K562 (cell line): ENCODE measurements at regions not wholly inside any gene's neighbourhood (a gene's known extent, or its start where the extent isn't known, plus 50 kb on each side); places are given as distances from the start of the nearest gene placed in this dataset.

ENCODE experiments used
- ATAC-seq: fragments of 200-7000 bp; cut with Tn5 transposase; 3 replicates; pipeline ENCODE4 v1.9.1; 2020; ENCODE audit warnings: moderate library complexity
- BruUV-seq: library from RNA; stranded (reverse); fragments of 400-500 nt; replicated peaks from 2 replicates; lab custom pipeline; 2021; lab: Mats Ljungman, UMichigan
- CTCF ChIA-PET: fragments of 300-600 bp; formaldehyde crosslinking; extraction: SDS; loops from one replicate; lab custom pipeline; 2021; ENCODE audit warnings: low intra/inter-chr PET ratio; lab: Yijun Ruan, JAX
- POLR2A ChIA-PET: fragments of 300-600, 350-650 bp; sonication (Branson Sonifier 250); formaldehyde crosslinking; extraction: SDS; loops from one replicate; lab custom pipeline; 2021; ENCODE audit warnings: antibody characterized with exemption, inconsistent platforms; lab: Yijun Ruan, JAX
- DNase-seq, 4 experiments: peaks; one replicate each; pipeline versions ENCODE4 v3.0.0 to v3.0.0-alpha.2; 2011 to 2018; ENCODE audit warnings: low spot score in 3 of 4, mixed read lengths in 3 of 4; ENCODE audit errors: extremely low read depth in 1 of 4
- FAIRE-seq: peaks from 2 replicates; lab custom pipeline; 2011; peaks lifted over from hg19 to GRCh38; lab: Jason Lieb, UNC
- H2AFZ ChIP-seq: 2 replicates; pipeline ENCODE4 v1.6.0; 2011; ENCODE audit warnings: low read depth, low read length, control low read depth, inconsistent platforms
- H3K27ac ChIP-seq: fragments of 200-600 bp; 3 replicates; pipeline ENCODE4 v1.8.0; 2011; ENCODE audit warnings: low read depth, mild to moderate bottlenecking, control low read depth, inconsistent platforms, low read length, moderate library complexity, mixed read lengths; ENCODE audit errors: extremely low read depth
- H3K27me3 ChIP-seq, 2 experiments: fragments of 300-600 bp in 1 of 2; 2 replicates in 1 of 2; 3 replicates in 1 of 2; pipeline versions ENCODE4 v1.6.0 to v1.8.0; 2011; ENCODE audit warnings: inconsistent platforms in 2 of 2, low read length in 2 of 2, mild to moderate bottlenecking in 1 of 2, mixed read lengths in 1 of 2, moderate library complexity in 1 of 2; ENCODE audit not compliant: control insufficient read depth in 2 of 2, insufficient read depth in 2 of 2
- H3K36me3 ChIP-seq: fragments of 300-600 bp; 3 replicates; pipeline ENCODE4 v1.8.0; 2011; ENCODE audit warnings: mild to moderate bottlenecking, low read length, inconsistent platforms; ENCODE audit not compliant: control insufficient read depth, insufficient read depth
- H3K4me1 ChIP-seq, 2 experiments: fragments of 200-600 bp in 1 of 2; replicated peaks in 1 of 2; 2 replicates in 1 of 2; 3 replicates in 1 of 2; pipeline versions ENCODE4 v1.5.1 to v1.8.0; 2011; ENCODE audit warnings: inconsistent platforms in 2 of 2, low read length in 2 of 2, mild to moderate bottlenecking in 1 of 2, mixed read lengths in 1 of 2, moderate library complexity in 1 of 2; ENCODE audit not compliant: control insufficient read depth in 2 of 2, insufficient read depth in 2 of 2
- H3K4me2 ChIP-seq: 2 replicates; pipeline ENCODE4 v1.6.1; 2011; ENCODE audit warnings: low read length, control low read depth, inconsistent platforms, mixed read lengths; ENCODE audit not compliant: insufficient read depth
- H3K4me3 ChIP-seq: fragments of 200-600 bp; sonication (generic), shearing (Covaris generic); 2 replicates; pipeline ENCODE4 v1.5.1; 2016; ENCODE audit warnings: control low read depth, inconsistent platforms
- H3K79me2 ChIP-seq: fragments of 200-600 bp; 3 replicates; pipeline ENCODE4 v1.8.0; 2011; ENCODE audit warnings: low read length, inconsistent platforms; ENCODE audit not compliant: control insufficient read depth, insufficient read depth
- H3K9ac ChIP-seq, 2 experiments: 2 replicates each; pipeline versions ENCODE4 v1.6.0 to v1.6.1; 2011; ENCODE audit warnings: low read depth in 2 of 2, low read length in 2 of 2, control low read depth in 1 of 2, inconsistent platforms in 1 of 2, mild to moderate bottlenecking in 1 of 2, mixed read lengths in 1 of 2; ENCODE audit not compliant: insufficient read depth in 1 of 2
- H3K9me1 ChIP-seq: one replicate; pipeline ENCODE4 v1.6.0; 2011; ENCODE audit warnings: inconsistent platforms, mild to moderate bottlenecking, low read length, moderate library complexity; ENCODE audit not compliant: control insufficient read depth, insufficient read depth
- H3K9me3 ChIP-seq: replicated peaks from 2 replicates; pipeline ENCODE4 v1.5.1; 2011; ENCODE audit warnings: low read depth, low read length, inconsistent platforms; ENCODE audit not compliant: control insufficient read depth, insufficient read depth
- H4K20me1 ChIP-seq: replicated peaks from 2 replicates; pipeline ENCODE4 v1.6.1; 2011; ENCODE audit warnings: low read length, inconsistent platforms, mixed read lengths; ENCODE audit not compliant: control insufficient read depth, insufficient read depth
- SMAD3 ChIP-seq: fragments of 450-650 bp; formaldehyde crosslinking; conservative IDR thresholded peaks from 2 replicates; pipeline ENCODE4 v1.4.0; 2020; ENCODE audit warnings: mild to moderate bottlenecking
- WGBS: fragments of 100-300 bp; shearing (Covaris generic); methylation state at CpG from one replicate; pipeline ENCODE4 v1.1.6; 2016; ENCODE audit warnings: low coverage, mixed read lengths; ENCODE audit not compliant: insufficient coverage; ENCODE audit errors: missing lambda C conversion rate; 5-methylcytosine and 5-hydroxymethylcytosine counted together
- in situ Hi-C: fragments of 300-500 bp; cut with MboI; formaldehyde crosslinking; loops from 4 replicates; pipeline ENCODE4 v1.15.0; 2018; ENCODE audit warnings: inconsistent platforms, mixed read lengths
- intact Hi-C: fragments of 100-400 bp; cut with micrococcal nuclease; formaldehyde crosslinking; loops from 2 replicates; pipeline ENCODE4 v1.14.2; 2022
- TF ChIP-seq, protein P1 (sequence below): fragments of 250-450 bp; sonication (Bioruptor Pico); IDR thresholded peaks from 2 replicates; pipeline ENCODE4 v1.6.1; 2021; ENCODE audit warnings: mild to moderate bottlenecking
- TF ChIP-seq, protein P2 (sequence below), 3 experiments: IDR thresholded peaks in 2 of 3; conservative IDR thresholded peaks in 1 of 3; 2 replicates each; pipeline ENCODE4 v1.5.1; 2011 to 2012; ENCODE audit warnings: low read length in 3 of 3, mild to moderate bottlenecking in 3 of 3, control low read depth in 2 of 3, improper control_type of control experiment in 1 of 3, inconsistent platforms in 1 of 3, low read depth in 1 of 3, mixed read lengths in 1 of 3, moderate library complexity in 1 of 3; ENCODE audit not compliant: insufficient read depth in 2 of 3

DNA sequence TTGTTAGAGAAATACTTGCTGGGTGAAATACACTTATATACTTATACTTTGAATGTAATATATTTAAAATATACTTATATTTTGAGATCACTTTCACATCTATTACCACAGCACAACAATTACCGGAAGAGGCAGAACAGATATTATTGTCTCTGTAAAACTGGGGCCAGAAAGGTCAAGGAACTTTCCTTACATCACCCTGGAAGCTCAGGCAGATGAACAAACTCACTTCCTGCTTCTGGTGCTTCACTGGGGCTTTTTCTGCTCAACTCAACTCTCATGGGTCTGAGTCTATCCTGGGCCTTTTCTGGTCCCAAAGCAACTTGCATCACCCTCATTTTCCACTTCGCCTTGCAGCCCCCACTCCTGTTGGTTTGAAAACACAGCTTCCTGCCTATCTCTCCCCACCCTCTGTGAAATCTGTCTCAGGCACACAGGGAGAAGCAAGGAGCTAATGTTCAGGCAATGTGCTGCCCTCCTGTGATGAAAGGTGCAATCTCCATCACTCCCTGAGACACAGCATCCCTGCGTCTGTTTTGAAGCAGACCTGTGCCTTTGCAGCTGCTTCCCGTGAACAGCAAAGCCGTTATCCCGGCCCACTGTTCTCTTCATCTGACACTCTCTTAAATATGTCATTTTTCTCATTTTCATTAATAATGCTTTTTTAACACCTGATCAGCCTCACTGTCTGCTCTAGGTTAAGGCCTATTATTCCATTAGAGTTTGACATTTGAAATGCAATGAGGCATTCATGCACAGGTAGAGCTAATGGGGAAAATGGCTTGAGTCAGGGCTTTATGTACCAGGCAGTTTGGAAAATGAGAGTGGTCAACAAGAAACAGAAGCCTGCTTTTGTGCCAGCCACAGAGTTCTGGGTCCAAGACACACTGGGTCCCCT is 251.9 kb upstream of the CHAC2 start:
- TF ChIP-seq, protein P1, sequence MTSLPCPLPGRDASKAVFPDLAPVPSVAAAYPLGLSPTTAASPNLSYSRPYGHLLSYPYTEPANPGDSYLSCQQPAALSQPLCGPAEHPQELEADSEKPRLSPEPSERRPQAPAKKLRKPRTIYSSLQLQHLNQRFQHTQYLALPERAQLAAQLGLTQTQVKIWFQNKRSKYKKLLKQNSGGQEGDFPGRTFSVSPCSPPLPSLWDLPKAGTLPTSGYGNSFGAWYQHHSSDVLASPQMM (CRISPR knock-in tag) = no peak
- TF ChIP-seq, protein P2, sequence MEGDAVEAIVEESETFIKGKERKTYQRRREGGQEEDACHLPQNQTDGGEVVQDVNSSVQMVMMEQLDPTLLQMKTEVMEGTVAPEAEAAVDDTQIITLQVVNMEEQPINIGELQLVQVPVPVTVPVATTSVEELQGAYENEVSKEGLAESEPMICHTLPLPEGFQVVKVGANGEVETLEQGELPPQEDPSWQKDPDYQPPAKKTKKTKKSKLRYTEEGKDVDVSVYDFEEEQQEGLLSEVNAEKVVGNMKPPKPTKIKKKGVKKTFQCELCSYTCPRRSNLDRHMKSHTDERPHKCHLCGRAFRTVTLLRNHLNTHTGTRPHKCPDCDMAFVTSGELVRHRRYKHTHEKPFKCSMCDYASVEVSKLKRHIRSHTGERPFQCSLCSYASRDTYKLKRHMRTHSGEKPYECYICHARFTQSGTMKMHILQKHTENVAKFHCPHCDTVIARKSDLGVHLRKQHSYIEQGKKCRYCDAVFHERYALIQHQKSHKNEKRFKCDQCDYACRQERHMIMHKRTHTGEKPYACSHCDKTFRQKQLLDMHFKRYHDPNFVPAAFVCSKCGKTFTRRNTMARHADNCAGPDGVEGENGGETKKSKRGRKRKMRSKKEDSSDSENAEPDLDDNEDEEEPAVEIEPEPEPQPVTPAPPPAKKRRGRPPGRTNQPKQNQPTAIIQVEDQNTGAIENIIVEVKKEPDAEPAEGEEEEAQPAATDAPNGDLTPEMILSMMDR (IDR thresholded peaks at IDR 0.05 in 2 of 3, conservative IDR thresholded peaks at IDR 0.05 in 1 of 3; ENCODE audit: insufficient read depth in 2 of 3, low read depth in 1 of 3, low read length in 3 of 3) = 0 out of 6 replicates have a peak, but pooled peaks of 2 of the 3 experiments have one; percentile 8 to 18
- no peak for TF ChIP-seq SMAD3 (CRISPR knock-in tag)
- TF ChIP-seq, all 486 proteins: peak for 1
- Histone ChIP-seq H3K9me1 (no peaks in the 10 kb centered on the region), H3K4me3 (no peak overlapping the region), H3K4me1 (no peaks in the 10 kb centered on the region), H3K79me2 (no peaks in the 10 kb centered on the region), H3K4me2 (no peak overlapping the region), H3K9ac (no peak overlapping the region), H2AFZ (no peak overlapping the region), H3K27ac (no peak overlapping the region), H3K27me3 (peaks cover 0 to 7% of the 10 kb centered on the region in 2 experiments; a peak in 1 of 5 replicates), H4K20me1 (no peaks in the 10 kb centered on the region), H3K9me3 (no peaks in the 10 kb centered on the region), H3K36me3 (no peaks in the 10 kb centered on the region)
- FAIRE-seq (no peak), ATAC-seq (peak; percentile 66), DNase-seq (peak in 1 of 4 experiments; percentile 4)
- CTCF ChIA-PET = no interaction called here
- POLR2A ChIA-PET = interaction anchor here (0.6 kb wide), 1 partner anchor 96 kb away, joined by 3 read pairs; no protein-coding TSS in a partner anchor
- intact Hi-C loops (no loop called here), in situ Hi-C loops (no loop called here)
- no TSS peak for BruUV-seq
- WGBS = 0% methylated on average over 6 of the region's 6 CpGs
